HEK293 (cell line): ENCODE measurements at regions not wholly inside any gene's neighbourhood (a gene's known extent, or its start where the extent isn't known, plus 50 kb on each side); places are given as distances from the start of the nearest gene placed in this dataset.

Experiments used
- BCL11A ChIP-seq: fragments of 450-650 bp; formaldehyde crosslinking; IDR thresholded peaks from 2 replicates; pipeline ENCODE4 v1.5.1; 2016; ENCODE audit warnings: low read depth, missing biosample characterization, missing genetic modification characterization
- GFI1B ChIP-seq: fragments of 450-650 bp; formaldehyde crosslinking; IDR thresholded peaks from 2 replicates; pipeline ENCODE4 v1.5.1; 2016; ENCODE audit warnings: missing biosample characterization, missing genetic modification characterization
- GLIS1 ChIP-seq: fragments of 450-650 bp; formaldehyde crosslinking; IDR thresholded peaks from 2 replicates; pipeline ENCODE4 v1.5.1; 2016; ENCODE audit warnings: missing biosample characterization, missing genetic modification characterization
- REST ChIP-seq: fragments of 450-650 bp; formaldehyde crosslinking; IDR thresholded peaks from 2 replicates; pipeline ENCODE4 v1.5.1; 2016; ENCODE audit warnings: missing biosample characterization, missing genetic modification characterization
- SCRT2 ChIP-seq: fragments of 450-650 bp; formaldehyde crosslinking; IDR thresholded peaks from 2 replicates; pipeline ENCODE4 v1.5.1; 2016; ENCODE audit warnings: missing biosample characterization, missing genetic modification characterization
- ZNF398 ChIP-seq: fragments of 450-650 bp; formaldehyde crosslinking; IDR thresholded peaks from 2 replicates; pipeline ENCODE4 v1.5.1; 2017; ENCODE audit warnings: missing biosample characterization, missing genetic modification characterization
- ZNF571 ChIP-seq: fragments of 450-650 bp; formaldehyde crosslinking; IDR thresholded peaks from 2 replicates; pipeline ENCODE4 v1.5.0; 2017; ENCODE audit warnings: missing biosample characterization, missing genetic modification characterization
- ZNF707 ChIP-seq: fragments of 450-650 bp; formaldehyde crosslinking; IDR thresholded peaks from 2 replicates; pipeline ENCODE4 v1.5.1; 2016; ENCODE audit warnings: missing biosample characterization, missing genetic modification characterization
- ZSCAN18 ChIP-seq: fragments of 450-650 bp; formaldehyde crosslinking; IDR thresholded peaks from 2 replicates; pipeline ENCODE4 v1.5.1; 2016; ENCODE audit warnings: missing biosample characterization, missing genetic modification characterization
- TF ChIP-seq, protein P1 (sequence below): fragments of 450-650 bp; formaldehyde crosslinking; IDR thresholded peaks from 2 replicates; pipeline ENCODE4 v1.5.1; 2016; ENCODE audit warnings: missing biosample characterization, missing genetic modification characterization
- TF ChIP-seq, protein P2 (sequence below): fragments of 450-650 bp; formaldehyde crosslinking; IDR thresholded peaks from 2 replicates; pipeline ENCODE4 v1.5.1; 2016; ENCODE audit warnings: missing biosample characterization, missing genetic modification characterization, low read depth

DNA sequence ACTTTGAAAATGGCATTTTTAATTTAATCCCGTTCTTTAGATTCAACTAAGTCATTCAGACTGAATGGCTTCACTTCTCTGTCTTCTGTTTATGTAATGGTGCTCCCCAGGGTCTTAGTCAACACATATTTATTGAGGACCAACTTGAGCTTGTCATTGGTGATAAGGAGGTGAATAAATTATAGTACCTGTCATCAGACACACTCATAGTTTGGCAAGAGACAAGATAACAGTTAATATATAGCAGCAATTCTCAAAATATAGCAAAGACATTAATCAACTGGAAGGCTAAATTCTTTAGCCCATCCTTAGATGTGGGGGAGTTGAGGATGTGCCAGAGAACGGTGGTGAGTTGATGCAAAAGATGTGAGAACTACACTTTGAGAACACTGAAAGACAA lies 78.4 kb downstream of the MACIR start:
- TF ChIP-seq BCL11A (tag by site-specific recombination) (no peak), ZNF398 (tag by site-specific recombination) (no peak), GLIS1 (no peak), ZNF707 (tag by site-specific recombination) (no peak), ZNF571 (no peak), SCRT2 (tag by site-specific recombination) (no peak), ZSCAN18 (tag by site-specific recombination) (no peak), GFI1B (tag by site-specific recombination) (no peak), REST (tag by site-specific recombination) (no peak)
- TF ChIP-seq, protein P1, sequence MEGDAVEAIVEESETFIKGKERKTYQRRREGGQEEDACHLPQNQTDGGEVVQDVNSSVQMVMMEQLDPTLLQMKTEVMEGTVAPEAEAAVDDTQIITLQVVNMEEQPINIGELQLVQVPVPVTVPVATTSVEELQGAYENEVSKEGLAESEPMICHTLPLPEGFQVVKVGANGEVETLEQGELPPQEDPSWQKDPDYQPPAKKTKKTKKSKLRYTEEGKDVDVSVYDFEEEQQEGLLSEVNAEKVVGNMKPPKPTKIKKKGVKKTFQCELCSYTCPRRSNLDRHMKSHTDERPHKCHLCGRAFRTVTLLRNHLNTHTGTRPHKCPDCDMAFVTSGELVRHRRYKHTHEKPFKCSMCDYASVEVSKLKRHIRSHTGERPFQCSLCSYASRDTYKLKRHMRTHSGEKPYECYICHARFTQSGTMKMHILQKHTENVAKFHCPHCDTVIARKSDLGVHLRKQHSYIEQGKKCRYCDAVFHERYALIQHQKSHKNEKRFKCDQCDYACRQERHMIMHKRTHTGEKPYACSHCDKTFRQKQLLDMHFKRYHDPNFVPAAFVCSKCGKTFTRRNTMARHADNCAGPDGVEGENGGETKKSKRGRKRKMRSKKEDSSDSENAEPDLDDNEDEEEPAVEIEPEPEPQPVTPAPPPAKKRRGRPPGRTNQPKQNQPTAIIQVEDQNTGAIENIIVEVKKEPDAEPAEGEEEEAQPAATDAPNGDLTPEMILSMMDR (tag by site-specific recombination): no peak
- TF ChIP-seq, protein P2, sequence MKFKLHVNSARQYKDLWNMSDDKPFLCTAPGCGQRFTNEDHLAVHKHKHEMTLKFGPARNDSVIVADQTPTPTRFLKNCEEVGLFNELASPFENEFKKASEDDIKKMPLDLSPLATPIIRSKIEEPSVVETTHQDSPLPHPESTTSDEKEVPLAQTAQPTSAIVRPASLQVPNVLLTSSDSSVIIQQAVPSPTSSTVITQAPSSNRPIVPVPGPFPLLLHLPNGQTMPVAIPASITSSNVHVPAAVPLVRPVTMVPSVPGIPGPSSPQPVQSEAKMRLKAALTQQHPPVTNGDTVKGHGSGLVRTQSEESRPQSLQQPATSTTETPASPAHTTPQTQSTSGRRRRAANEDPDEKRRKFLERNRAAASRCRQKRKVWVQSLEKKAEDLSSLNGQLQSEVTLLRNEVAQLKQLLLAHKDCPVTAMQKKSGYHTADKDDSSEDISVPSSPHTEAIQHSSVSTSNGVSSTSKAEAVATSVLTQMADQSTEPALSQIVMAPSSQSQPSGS (tag by site-specific recombination): no peak
